NOMO-1 (cell line): ENCODE measurements at regions not wholly inside any gene's neighbourhood (a gene's known extent, or its start where the extent isn't known, plus 50 kb on each side); places are given as distances from the start of the nearest gene placed in this dataset.

Experiments used
- DNase-seq, 2 experiments: peaks; one replicate each; lab custom pipeline; 2025; ENCODE audit not compliant: unreplicated experiment in 2 of 2; lab: John Stamatoyannopoulos, UW

DNA sequence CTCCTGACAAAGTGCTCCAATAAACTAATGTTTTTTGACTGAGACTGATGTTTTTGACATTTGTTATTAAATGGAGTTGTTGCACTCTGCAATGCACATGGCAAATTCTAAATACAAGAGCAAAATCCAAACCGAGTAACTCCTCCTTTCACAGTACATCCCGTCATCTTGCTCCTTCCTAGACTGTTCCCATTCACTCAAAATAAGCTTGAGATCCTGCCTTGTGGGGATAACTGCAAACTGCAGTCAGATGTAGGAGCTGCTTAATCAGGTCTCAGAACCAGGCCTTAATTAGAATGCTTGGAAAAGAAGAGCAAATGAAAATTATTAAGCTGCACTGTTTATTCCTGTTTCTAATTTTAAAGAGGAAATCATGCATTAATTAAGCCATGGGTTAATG is 134.8 kb upstream of the SPRY2 start:
- no peak for DNase-seq

- DNase-seq = no peak
These were observed 132.8 kb upstream of the SPRY2 start for GRCh38 chr13:80473695-80474094.

DNA sequence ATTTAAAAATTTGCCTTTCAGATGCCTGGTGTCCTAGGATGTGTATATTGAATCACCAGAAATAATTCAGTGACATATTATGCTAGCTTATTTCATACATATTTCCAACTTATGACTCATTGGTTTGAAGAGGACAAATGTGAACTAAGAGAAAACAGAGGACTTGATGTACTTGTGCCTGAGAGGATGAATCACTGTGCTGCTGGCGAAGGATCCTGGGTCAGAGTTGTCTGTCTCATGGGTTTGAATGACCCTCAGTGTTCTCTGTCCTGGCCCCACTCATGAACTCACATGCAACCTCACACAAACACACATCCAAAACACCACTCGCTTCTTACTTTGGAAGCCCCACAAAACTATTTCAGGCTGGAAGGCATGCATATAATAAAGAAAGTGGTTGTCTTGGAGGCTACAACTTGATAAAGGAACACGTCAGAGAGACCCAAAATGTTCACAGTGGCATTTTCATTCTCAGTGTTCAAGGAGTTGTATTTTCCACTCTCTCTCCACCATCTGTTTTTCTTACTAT is 129.0 kb upstream of the SPRY2 start:
- peak; percentile 31 to 89 for DNase-seq

GRCh38 chr13:80469105-80469852 is 128.4 kb upstream of the SPRY2 start:
- peak; percentile 45 to 89 for DNase-seq

DNA sequence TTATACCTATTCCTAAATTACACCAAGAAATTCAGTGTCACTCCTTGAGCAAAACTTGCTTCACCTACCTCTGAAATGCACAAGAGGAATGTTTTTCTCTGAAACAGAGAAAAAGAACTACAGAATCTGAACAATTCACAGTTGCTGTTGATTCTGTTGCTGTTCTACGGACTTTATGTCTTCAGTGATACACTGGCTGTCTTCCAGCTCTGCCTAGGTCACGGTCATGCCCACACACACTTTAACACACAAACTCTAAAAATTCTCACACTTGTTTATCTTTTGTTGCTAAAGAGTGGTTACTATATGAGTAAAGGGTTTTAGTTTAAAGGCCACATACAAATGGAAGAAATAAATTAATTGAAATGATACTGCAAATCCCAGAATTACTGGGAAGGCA is 124.4 kb upstream of the SPRY2 start:
- DNase-seq = no peak

DNA sequence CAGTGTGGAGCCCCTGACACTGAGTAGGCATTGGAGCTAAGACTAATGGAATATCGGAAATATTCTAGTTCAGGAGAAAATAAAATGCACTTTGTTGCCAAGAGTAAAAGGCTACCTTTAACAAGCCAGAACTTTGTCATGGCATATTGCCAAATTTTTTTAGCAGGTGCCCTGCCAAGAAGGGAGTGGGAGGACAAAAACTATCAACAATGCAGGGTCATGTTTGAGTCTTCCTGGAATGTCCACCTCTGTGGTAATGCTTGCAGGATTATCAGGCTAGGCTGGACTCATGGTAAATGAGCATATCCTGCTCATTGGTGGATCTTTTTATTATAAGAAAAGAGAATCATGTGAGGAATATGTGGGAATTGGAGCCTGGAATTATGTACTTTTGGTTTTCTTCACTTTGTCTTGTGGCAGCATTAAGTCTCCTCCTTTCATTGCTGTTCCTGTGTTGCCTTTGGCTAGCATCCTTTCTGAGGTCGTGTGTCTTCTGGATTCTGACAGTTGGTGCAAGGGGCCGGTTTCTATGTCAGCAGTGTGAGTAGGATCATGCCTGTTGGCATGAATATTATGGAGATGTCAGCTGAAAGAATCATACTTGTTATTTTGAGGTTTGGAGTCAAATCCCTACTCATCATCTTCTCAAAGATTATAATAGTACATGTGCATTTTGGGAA is 122.9 kb upstream of the SPRY2 start:
- DNase-seq = no peak

DNA sequence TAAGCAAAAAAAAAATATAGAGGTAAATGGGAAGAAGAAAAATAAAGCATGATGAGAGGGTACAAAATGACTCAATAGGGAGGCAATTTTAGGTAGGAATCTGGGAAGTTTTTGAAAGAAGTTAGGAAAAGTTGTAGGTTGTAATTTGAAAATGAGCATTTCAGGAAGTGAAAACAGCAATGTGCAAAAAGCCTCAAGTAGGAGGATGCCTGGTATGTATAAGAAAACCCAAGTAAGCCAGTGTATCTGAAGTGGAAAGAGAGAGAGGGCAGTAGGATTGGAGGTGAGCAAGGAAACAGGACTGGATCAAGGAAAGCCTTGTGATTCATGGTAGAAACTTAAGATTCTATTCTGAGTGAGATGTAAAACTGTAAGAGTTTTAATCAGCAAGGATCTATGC is 121.6 kb upstream of the SPRY2 start:
- peak in 1 of 2 experiments; percentile 47 for DNase-seq

GRCh38 chr13:80462037-80462436 is 121.1 kb upstream of the SPRY2 start:
- DNase-seq = peak in 1 of 2 experiments; percentile 29

DNA sequence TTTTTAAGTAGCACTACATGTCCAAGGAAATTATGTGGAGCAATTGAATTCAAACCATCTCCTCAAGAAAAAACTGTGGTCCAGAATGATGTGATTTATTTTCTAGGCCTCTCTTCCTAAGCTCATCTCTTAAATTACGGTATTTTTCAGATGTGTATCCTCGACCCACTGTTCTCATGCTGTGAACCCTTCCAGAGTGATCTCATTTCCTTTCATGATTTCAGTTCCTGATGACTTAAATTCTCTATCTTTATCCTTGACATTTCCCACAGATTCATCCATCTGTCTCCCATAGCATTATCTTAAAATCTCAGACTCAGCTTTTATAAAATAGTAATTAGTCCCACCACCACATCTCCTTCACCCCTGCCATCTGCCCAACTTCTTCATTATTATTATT is 117.6 kb upstream of the SPRY2 start:
- DNase-seq = no peak

- peak; percentile 74 to 97 for DNase-seq
These were observed 113.3 kb upstream of the SPRY2 start for GRCh38 chr13:80454245-80454644.

DNA sequence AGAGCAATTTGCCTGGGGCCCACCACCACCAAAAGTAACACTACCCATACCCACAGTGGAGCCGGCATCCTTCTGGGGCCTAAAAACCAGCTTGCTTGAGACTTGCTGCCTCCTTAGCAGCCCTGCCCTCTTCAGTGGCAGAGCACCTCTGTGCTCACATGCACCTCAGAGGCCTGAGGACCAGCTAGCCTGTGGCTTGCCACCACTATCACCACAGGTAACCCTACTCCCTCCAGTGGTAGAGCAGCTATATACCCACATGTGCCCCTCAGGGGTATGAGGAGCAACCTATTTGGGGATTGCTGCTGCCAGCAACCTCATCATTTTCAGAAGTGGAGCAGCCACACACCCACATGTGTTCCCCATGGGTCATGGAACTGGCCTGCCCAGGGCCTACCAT is 111.4 kb upstream of the SPRY2 start:
- no peak for DNase-seq

DNA sequence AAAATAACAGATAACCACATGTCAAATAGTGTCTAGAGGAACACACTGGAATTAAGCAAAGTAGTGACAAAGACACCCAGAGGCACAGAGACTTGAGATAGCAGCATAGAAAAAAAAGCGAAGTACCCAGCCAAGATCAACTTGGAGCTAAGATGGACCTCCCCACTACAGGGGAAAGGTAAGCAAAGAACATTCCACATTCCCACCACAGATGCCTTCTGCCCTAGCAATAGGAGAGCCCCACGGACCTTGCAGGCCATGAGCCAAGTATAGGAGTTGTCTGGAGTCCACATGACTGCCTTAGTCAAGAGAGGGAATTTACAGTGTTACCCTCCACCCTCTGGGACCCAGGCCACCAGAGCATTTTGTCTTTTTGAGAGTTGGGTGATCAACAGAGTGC is 110.7 kb upstream of the SPRY2 start:
- no peak for DNase-seq

DNA sequence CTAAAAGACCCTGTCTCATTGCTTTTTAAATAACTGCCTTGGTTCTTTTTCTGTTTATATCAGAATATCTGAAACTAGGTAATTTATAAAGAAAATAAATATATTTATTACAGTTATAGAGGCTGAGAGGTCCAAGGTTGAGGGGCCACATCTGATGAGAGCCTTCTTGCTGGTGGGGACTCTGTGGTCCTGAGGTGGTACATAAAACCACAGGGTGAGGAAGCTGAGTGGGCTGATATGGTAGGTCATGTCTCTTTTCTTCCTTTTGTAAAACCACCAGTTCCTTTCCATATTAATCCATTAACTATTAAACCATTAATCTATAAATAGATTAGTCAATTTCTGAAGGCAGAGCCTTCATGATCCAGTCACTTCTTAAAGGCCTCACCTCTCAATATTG is 109.5 kb upstream of the SPRY2 start:
- DNase-seq = no peak

DNA sequence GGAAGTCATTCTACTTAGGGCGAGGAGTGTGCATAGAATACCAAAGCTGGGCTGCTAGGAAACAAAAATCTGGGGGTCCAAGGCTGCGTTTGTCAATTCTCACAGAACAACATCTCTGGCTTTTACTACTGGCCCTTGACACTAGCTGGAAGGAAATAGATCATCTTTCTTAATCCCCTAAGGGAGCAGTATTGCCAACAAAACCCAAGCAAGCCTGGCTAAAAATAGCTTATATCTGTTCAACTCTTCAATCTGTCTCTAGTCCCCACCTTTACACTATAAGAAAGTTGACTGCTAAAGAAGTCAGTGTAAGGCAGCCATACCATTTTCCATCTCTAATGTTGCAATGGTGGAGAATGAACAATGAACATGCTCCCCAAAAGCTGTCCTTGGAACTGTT is 107.8 kb upstream of the SPRY2 start:
- DNase-seq = no peak

DNA sequence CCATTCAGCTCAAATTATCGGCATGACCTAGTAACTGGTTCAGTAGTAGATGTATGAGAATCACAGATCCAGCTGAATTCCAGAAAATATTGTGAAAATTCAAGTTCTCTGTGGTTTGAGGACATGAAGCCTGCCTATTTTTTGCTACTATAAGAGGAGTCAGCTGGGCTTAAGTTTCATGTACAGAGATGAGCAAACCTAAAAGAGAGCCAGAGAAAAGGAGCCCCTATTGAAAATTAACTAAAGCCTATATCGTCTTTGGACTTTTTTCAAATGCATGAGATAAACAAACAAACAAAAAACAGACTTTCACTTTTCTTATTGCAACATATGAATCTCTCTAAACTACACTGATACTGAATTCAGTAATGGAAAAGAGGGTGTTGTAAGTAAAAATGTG is 106.8 kb upstream of the SPRY2 start:
- no peak for DNase-seq

- DNase-seq = peak; percentile 78 to 96
These were observed 103.5 kb upstream of the SPRY2 start for GRCh38 chr13:80444240-80445015.

DNA sequence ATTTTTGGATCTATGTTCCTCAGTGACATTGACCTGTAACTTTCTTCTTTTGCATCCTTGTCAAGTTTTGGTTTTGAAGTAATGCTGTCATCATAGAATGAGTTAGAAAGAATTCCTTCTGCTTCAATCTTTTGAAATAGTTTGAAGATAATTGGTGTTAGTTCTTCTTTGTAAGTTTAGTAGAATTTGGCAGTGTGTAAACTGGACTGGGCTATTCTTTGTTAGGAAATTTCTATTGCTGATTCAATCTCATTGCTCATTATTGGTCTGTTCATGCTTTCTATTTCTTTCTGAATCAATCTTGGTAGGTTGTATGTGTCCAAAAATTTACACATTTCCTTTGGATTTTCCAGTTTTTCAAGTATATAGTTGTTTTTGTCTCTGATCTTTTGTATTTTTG is 101.7 kb upstream of the SPRY2 start:
- no peak for DNase-seq

DNA sequence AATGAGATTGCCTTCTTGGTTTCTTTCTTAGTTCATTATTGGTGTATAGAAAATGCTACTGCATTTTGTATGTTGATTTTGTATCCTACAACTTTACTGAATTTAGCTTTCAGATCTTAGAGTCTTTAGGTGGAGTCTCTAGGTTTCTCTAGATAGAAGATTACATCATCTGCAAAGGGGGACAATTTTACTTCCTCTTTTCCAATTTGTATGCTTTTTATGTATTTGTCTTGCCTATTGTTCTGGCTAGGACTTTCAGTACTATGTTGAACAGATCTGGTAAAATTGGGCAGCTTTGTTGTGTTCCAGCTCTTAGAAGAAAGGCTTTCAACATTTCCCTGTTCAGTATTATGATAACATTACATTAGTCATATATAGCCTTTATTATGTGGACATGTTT is 101.0 kb upstream of the SPRY2 start:
- DNase-seq = peak; percentile 22 to 79

DNA sequence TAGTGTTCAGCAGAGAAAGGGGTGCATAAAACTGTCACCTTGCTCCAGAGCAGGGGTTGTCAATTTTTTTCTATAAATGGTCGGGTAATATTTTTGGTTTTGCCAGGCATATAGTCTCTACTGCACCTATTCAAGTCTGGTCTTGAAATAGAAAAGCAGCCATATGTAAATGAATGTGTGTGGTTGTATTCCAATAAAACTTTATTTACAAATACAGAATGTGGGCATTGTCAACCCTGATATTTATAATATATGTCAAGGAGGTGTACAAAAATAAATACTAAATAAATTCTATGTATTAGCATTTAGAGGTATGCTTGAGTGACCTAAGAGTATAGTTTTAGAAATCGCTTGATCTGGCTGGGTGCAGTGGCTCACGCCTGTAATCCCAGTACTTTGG is 97.6 kb upstream of the SPRY2 start:
- DNase-seq = no peak

DNA sequence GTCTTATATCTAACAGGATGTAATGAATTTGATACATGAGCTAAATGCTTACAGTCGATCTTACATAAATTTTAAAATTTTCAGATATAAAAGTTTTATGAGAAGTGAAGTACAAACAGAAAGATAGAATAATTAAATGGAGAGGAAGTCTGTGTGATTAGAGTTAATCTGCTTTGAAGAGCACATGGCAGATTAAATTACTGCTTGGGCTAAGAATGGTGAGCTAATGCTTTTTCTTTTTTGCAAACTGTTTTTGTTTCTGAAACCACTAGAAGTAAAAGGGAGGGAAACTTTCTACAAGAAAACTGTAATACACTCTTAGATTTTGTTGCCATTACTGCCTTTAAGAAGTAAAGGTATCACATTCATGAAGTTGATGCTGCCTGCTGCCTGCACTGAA is 96.3 kb upstream of the SPRY2 start:
- DNase-seq = no peak

DNA sequence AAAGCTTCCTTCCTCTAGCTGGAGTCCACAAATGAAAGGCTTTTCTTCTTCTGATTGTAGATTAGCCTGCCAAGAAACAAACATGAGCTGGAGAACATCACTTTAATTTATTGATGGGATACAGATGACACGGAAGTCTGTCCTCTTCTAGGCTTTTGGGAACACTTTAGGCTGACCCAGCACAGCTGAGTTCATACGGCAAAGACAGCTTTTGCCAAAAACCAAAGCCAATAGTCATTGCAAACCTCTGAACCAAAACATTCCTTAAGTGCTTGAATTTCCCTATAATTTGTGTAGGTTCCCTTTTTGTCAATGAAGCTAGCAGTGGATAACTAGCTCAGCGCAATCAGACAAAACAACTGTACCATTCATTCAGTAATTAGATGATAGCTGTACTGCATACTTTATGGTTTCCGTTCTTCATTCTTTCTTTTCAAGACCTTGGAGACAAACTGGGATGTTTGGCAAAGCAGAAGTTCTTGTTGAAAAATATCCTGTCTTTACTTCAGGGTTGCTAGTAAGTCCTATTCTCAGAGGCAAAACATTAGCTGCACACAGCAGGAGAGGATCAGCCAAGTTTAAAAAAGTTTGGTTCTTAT is 95.7 kb upstream of the SPRY2 start:
- peak in 1 of 2 experiments; percentile 8 for DNase-seq
